RPMI8226 (cell line): ENCODE measurements at regions not wholly inside any gene's neighbourhood (a gene's known extent, or its start where the extent isn't known, plus 50 kb on each side); places are given as distances from the start of the nearest gene placed in this dataset.
A peak's percentile ranks its signal among the peaks of the same experiment; 100 is the strongest.
"Not testable (repeated sequence)": the region's sequence is repeated elsewhere in the genome, so short reads cannot be mapped to it uniquely, and the experiment has no call there.

Source experiments
- DNase-seq: peaks from one replicate; pipeline ENCODE4 v3.0.0-alpha.2; 2015

GRCh38 chr12:47408171-47408871 is 297.5 kb downstream of the RPAP3 start:
- peak; percentile 68 for DNase-seq

GRCh38 chr12:47407463-47408129 is 298.2 kb downstream of the RPAP3 start:
- peak; percentile 11 for DNase-seq

- no peak for DNase-seq
Measured at GRCh38 chr12:47403681-47404080, 302.1 kb downstream of the RPAP3 start.

- DNase-seq = not testable (repeated sequence)
Measured at GRCh38 chr12:47401196-47401595, 304.6 kb downstream of the RPAP3 start.

GRCh38 chr12:47400266-47400665 is 305.6 kb downstream of the RPAP3 start:
- no peak for DNase-seq

GRCh38 chr12:47397664-47398281 is 308.1 kb downstream of the RPAP3 start:
- peak; percentile 21 for DNase-seq

GRCh38 chr12:47396902-47397663 is 308.7 kb downstream of the RPAP3 start:
- peak; percentile 13 for DNase-seq

- no peak for DNase-seq
Measured at GRCh38 chr12:47394070-47394469, 311.8 kb downstream of the RPAP3 start.

GRCh38 chr12:47393403-47393790 is 312.4 kb downstream of the RPAP3 start:
- no peak for DNase-seq

GRCh38 chr12:47391566-47391965 is 311.8 kb upstream of the AMIGO2 start:
- no peak for DNase-seq

- DNase-seq = no peak
Measured at GRCh38 chr12:47388712-47389111, 309.0 kb upstream of the AMIGO2 start.

- DNase-seq = no peak
Measured at GRCh38 chr12:47387994-47388393, 308.2 kb upstream of the AMIGO2 start.

GRCh38 chr12:47385653-47386052 is 305.9 kb upstream of the AMIGO2 start:
- DNase-seq = no peak

- no peak for DNase-seq
Measured at GRCh38 chr12:47383942-47384341, 304.2 kb upstream of the AMIGO2 start.

GRCh38 chr12:47382305-47382704 is 302.5 kb upstream of the AMIGO2 start:
- DNase-seq = no peak

- no peak for DNase-seq
Measured at GRCh38 chr12:47378907-47379306, 299.1 kb upstream of the AMIGO2 start.

- DNase-seq = no peak
Measured at GRCh38 chr12:47378222-47378582, 298.4 kb upstream of the AMIGO2 start.

GRCh38 chr12:47377414-47378221 is 297.9 kb upstream of the AMIGO2 start:
- DNase-seq = no peak

- no peak for DNase-seq
Measured at GRCh38 chr12:47376927-47377326, 297.2 kb upstream of the AMIGO2 start.

GRCh38 chr12:47373554-47374150 is 293.9 kb upstream of the AMIGO2 start:
- no peak for DNase-seq

GRCh38 chr12:47370421-47370820 is 290.7 kb upstream of the AMIGO2 start:
- DNase-seq = no peak

- DNase-seq = no peak
Measured at GRCh38 chr12:47369085-47369484, 289.3 kb upstream of the AMIGO2 start.
